Breast epithelium (tissue), 4 donors: ENCODE measurements at regions not wholly inside any gene's neighbourhood (a gene's known extent, or its start where the extent isn't known, plus 50 kb on each side); places are given as distances from the start of the nearest gene placed in this dataset.

Experiments used
- DNase-seq, 2 donors: peaks; one replicate each; pipeline ENCODE4 v3.0.0-alpha.2; 2019; ENCODE audit warnings: low spot score in 2 of 2
- H3K27ac ChIP-seq, 2 donors: fragments of 200-600 bp; sonication (generic) in 1 of 2; one replicate each; pipeline ENCODE4 v1.5.1; 2016 to 2019; ENCODE audit warnings: mild to moderate bottlenecking in 1 of 2
- H3K27me3 ChIP-seq, 2 donors: fragments of 200-600 bp; sonication (generic) in 1 of 2; one replicate each; pipeline versions ENCODE4 v1.5.1 to v1.6.0; 2017 to 2019; ENCODE audit warnings: control low read depth in 1 of 2, mild to moderate bottlenecking in 1 of 2
- H3K36me3 ChIP-seq: fragments of 200-600 bp; one replicate; pipeline ENCODE4 v1.5.1; 2019
- H3K4me1 ChIP-seq, 2 donors: fragments of 200-600 bp; sonication (generic); one replicate each; pipeline ENCODE4 v1.5.1; 2016 to 2019; ENCODE audit warnings: control low read depth in 1 of 2
- H3K4me3 ChIP-seq, 3 donors: fragments of 200-600 bp; sonication (generic); 1 replicate in 2 of 3; 2 replicates in 1 of 3; pipeline ENCODE4 v1.5.1; 2016 to 2019; ENCODE audit warnings: mild to moderate bottlenecking in 3 of 3, moderate library complexity in 2 of 3
- H3K9me3 ChIP-seq, 2 donors: fragments of 200-600 bp; sonication (generic) in 1 of 2; one replicate each; pipeline ENCODE4 v1.5.1; 2016 to 2019; ENCODE audit warnings: control low read depth in 1 of 2
- POLR2A ChIP-seq: fragments of 450-650 bp; IDR thresholded peaks from one replicate; pipeline ENCODE4 v1.6.1; 2016; ENCODE audit warnings: antibody characterized with exemption, mild to moderate bottlenecking, moderate library complexity
- POLR2AphosphoS5 ChIP-seq, 3 donors: sonication (generic); formaldehyde crosslinking; IDR thresholded peaks; one replicate each; pipeline ENCODE4 v1.6.1; 2017; ENCODE audit warnings: antibody characterized with exemption in 3 of 3
- intact Hi-C: fragments of 100-400 bp; cut with DNase I; formaldehyde crosslinking; loops from one replicate; pipeline ENCODE4 v1.15.1; 2023; ENCODE audit warnings: low total_unique reads
- TF ChIP-seq, protein P1 (sequence below), 3 donors: fragments of 450-650 bp; IDR thresholded peaks; one replicate each; pipeline ENCODE4 v1.5.1; 2016 to 2017; ENCODE audit warnings: antibody characterized with exemption in 3 of 3, mild to moderate bottlenecking in 3 of 3, moderate library complexity in 3 of 3

DNA sequence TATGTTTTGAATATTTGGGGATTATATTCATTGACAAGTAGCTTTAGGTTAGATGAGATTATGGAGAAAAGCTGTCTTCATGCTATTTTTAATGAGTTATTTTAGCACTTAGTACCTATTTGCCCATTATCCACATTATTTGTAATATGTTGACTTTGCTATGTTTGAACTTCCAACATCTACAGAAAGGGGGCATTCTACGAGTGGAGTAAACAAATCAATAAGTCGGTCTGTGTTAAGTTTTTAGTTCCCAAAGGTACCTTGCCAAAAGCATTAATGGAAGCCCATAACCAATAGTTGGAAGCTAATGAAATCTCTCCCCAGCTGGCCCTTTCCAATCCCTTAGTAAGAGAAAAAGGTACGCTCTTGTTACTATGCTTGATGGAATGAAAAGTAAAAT, 250.0 kb upstream of the E2F7 start:
- TF ChIP-seq, protein P1, sequence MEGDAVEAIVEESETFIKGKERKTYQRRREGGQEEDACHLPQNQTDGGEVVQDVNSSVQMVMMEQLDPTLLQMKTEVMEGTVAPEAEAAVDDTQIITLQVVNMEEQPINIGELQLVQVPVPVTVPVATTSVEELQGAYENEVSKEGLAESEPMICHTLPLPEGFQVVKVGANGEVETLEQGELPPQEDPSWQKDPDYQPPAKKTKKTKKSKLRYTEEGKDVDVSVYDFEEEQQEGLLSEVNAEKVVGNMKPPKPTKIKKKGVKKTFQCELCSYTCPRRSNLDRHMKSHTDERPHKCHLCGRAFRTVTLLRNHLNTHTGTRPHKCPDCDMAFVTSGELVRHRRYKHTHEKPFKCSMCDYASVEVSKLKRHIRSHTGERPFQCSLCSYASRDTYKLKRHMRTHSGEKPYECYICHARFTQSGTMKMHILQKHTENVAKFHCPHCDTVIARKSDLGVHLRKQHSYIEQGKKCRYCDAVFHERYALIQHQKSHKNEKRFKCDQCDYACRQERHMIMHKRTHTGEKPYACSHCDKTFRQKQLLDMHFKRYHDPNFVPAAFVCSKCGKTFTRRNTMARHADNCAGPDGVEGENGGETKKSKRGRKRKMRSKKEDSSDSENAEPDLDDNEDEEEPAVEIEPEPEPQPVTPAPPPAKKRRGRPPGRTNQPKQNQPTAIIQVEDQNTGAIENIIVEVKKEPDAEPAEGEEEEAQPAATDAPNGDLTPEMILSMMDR (IDR thresholded peaks at IDR 0.05), result no peak
- TF ChIP-seq POLR2A (no peak), POLR2AphosphoS5 (IDR thresholded peaks at IDR 0.05) (no peak)
- DNase-seq, result no peak

DNA sequence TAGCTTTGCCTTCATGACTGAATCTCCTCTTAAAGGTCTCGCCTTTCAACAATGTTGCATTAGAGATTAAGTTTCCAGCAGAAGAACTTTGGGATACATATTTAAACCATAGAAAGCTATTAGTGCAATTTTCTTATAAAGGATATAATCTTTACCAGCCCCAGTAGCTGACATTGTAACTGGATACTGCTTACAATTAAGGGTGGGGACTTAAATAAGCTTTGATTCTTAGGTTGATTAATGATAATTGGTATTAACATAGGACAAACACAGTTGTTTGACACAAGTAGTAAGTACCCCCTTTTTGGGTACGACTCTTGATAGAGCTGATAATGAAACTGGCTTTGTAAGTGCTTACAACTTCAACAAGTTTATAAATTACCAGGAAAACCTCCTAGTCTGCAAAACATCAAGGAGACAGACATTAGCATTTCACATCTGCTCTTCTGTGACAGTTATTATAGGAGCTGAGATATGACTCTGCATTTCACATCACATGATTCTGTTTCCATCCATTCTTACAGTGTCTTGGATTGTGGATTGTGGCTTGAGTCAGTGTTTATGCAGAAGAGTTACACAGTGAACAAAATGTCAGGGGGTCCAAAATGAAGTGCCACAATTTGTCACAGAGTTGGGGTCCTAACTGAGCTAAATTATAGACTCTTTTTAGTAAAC, 249.1 kb upstream of the E2F7 start:
- Histone ChIP-seq H3K9me3 (no peaks in the 10 kb centered on the region), H3K27me3 (no peaks in the 10 kb centered on the region), H3K4me3 (no peak overlapping the region), H3K27ac (no peak overlapping the region), H3K36me3 (no peaks in the 10 kb centered on the region), H3K4me1 (no peaks in the 10 kb centered on the region)
- intact Hi-C loops, result no loop called here
- TF ChIP-seq, protein P1 (IDR thresholded peaks at IDR 0.05), result no peak
- no peak for TF ChIP-seq POLR2AphosphoS5 (IDR thresholded peaks at IDR 0.05)
- TF ChIP-seq POLR2A, result no peak
- no peak for DNase-seq

More for the DNA sequence above, 250.0 kb upstream of the E2F7 start:
- H3K27ac ChIP-seq, result no peak overlapping the region
- no peaks in the 10 kb centered on the region for H3K27me3 ChIP-seq
- H3K9me3 ChIP-seq, result no peaks in the 10 kb centered on the region
- intact Hi-C loops, result no loop called here
- H3K36me3 ChIP-seq, result no peaks in the 10 kb centered on the region
- H3K4me3 ChIP-seq, result no peak overlapping the region
- H3K4me1 ChIP-seq, result no peaks in the 10 kb centered on the region

DNA sequence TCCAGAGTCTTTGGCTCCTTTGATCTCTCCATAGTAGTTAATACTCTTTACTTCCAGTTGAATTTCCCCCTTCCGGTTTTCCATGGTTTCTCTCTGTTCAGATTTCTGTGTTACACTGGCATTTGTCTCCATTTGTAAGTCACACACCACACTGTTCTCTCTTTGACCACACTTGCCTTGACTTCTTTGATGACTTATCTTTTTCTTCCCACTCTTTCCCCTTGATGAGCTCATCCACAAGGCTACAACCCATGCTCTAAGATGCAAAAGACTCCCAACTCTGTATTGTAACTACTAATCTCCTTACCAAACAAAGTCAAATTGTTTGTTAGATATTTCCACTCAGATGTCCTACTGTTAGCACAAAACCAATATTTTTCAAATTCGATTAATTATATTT, 242.7 kb upstream of the E2F7 start:
- intact Hi-C loops, result no loop called here
- H3K27me3 ChIP-seq, result no peaks in the 10 kb centered on the region
- no peaks in the 10 kb centered on the region for H3K36me3 ChIP-seq
- H3K27ac ChIP-seq, result no peak overlapping the region
- H3K9me3 ChIP-seq, result no peaks in the 10 kb centered on the region
- TF ChIP-seq, protein P1 (IDR thresholded peaks at IDR 0.05), result no peak
- TF ChIP-seq POLR2A (no peak), POLR2AphosphoS5 (IDR thresholded peaks at IDR 0.05) (no peak)
- no peak overlapping the region for H3K4me3 ChIP-seq
- no peaks in the 10 kb centered on the region for H3K4me1 ChIP-seq
- DNase-seq, result no peak

DNA sequence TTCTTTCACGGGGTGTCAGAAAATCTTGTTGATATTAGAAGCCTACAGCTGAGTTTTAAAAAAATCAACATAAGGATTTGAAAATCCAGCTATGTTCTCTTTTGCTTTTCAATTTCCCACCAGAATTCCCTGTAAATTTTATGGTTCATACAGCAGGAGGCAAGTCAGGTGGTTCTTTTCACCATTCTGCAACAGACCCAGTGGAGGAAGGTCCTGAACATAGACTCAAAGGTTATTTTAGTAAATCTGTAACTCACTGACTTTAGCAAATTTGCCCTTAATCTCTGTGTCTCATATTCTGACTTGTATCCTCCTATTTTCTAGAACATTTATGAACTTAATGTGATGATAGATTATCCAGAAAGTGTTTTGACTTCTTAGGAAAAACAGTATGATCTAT, 235.4 kb upstream of the E2F7 start:
- no peaks in the 10 kb centered on the region for H3K4me1 ChIP-seq
- H3K36me3 ChIP-seq, result no peaks in the 10 kb centered on the region
- H3K4me3 ChIP-seq, result no peak overlapping the region
- H3K27me3 ChIP-seq, result no peaks in the 10 kb centered on the region
- intact Hi-C loops, result no loop called here
- no peak overlapping the region for H3K27ac ChIP-seq
- no peak for DNase-seq
- no peaks in the 10 kb centered on the region for H3K9me3 ChIP-seq
- TF ChIP-seq, protein P1 (IDR thresholded peaks at IDR 0.05), result no peak
- TF ChIP-seq POLR2A (no peak), POLR2AphosphoS5 (IDR thresholded peaks at IDR 0.05) (no peak)

DNA sequence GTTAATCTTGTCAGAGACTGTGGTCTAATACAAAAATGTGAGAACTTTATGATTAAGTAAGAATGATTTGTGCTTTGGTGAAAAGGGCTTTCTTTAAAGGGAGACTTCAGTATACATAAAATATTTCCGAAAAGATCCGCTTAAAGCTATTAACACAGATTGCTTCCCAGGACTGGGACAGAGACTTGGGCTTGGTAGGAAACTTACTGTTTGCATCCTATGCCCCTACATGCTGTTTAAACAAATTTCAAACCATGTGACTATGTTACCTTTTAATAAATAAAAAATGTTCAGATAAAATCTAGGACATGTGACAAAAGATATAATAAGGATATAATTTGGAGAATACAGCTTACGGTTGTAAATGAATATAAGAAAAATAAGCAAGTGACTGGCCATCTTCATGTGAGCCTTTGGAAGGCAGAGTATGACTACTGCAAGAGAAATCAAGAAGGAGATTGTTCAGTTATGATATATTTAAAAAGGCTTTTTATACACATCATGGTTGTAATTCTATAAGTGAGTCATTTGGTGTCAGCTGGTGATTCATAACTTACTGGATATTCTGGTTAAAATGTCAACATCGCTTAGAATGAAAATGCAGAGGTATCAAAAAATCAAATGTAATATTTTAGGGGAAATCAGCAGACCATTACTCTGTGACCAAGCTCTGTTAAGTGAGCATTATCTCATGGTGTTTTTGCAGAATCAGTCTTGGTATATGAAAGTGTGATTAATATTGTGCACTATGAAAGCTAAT, 234.7 kb upstream of the E2F7 start:
- Histone ChIP-seq H3K9me3 (no peaks in the 10 kb centered on the region), H3K4me1 (no peaks in the 10 kb centered on the region), H3K27me3 (no peaks in the 10 kb centered on the region), H3K36me3 (no peaks in the 10 kb centered on the region), H3K27ac (no peak overlapping the region), H3K4me3 (no peak overlapping the region)
- no peak for DNase-seq
- intact Hi-C loops, result no loop called here
- TF ChIP-seq, protein P1 (IDR thresholded peaks at IDR 0.05), result no peak
